Non-pigmented ciliary epithelial cell (primary cell): ENCODE measurements at regions not wholly inside any gene's neighbourhood (a gene's known extent, or its start where the extent isn't known, plus 50 kb on each side); places are given as distances from the start of the nearest gene placed in this dataset.

Experiments used
- DNase-seq: peaks from one replicate; pipeline ENCODE4 v3.0.0-alpha.2; 2010; ENCODE audit warnings: low read depth

DNA sequence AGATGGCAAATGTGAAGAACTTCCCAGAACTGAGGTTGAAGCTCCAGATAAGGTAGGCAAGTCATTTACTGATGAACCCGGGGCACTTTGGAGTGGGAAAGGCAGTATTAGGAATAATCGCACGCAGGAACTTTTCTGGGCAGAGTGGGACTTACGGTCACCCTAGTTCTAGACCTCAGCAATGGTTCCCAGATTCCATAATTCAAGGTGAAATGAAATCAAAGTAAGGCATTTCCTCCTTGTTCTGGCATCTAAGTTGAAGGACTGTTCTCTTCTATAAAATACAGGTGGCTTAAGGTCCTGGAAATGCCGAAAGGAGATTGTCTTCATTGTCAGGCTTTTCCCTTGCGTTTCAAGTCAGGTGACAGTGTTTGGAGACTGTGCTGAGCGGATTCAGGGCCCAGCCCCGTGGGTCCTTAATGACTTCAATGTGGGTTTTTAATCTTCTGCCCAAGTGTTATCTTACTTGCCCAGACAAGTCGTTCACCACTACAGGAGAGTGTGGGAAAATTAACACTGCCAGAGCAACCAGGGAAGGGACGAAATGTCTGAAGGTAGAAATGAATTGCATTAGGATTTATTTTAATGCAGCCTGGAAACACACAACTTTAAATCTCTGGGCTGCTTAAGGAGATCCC, 52.1 kb upstream of the STOX2 start:
- no peak for DNase-seq

GRCh38 chr4:183853548-183853940, 51.6 kb upstream of the STOX2 start:
- no peak for DNase-seq
